SK-N-SH treated with all-trans-retinoic acid at 6 μM for 48 hours (cell line): ENCODE measurements at regions not wholly inside any gene's neighbourhood (a gene's known extent, or its start where the extent isn't known, plus 50 kb on each side); places are given as distances from the start of the nearest gene placed in this dataset.

ENCODE experiments used
- ARNTL ChIP-seq: fragments of 450-650 bp; formaldehyde crosslinking; IDR thresholded peaks from 2 replicates; pipeline ENCODE4 v1.5.0; 2020; ENCODE audit warnings: low read depth, mild to moderate bottlenecking, moderate library complexity, borderline replicate concordance
- BACH2 ChIP-seq: fragments of 250-450 bp; sonication (Bioruptor Pico); IDR thresholded peaks from 2 replicates; pipeline ENCODE4 v1.9.0; 2021; ENCODE audit warnings: mild to moderate bottlenecking, borderline replicate concordance
- CREB5 ChIP-seq: fragments of 250-450 bp; sonication (Bioruptor Pico); IDR thresholded peaks from 2 replicates; pipeline ENCODE4 v1.5.1; 2020; ENCODE audit warnings: low read depth, mild to moderate bottlenecking, moderate library complexity
- GLIS3 ChIP-seq: fragments of 250-450 bp; sonication (Bioruptor Pico); IDR thresholded peaks from 2 replicates; pipeline ENCODE4 v1.5.0; 2020; ENCODE audit warnings: mild to moderate bottlenecking, moderate library complexity
- ISL1 ChIP-seq: fragments of 250-450 bp; sonication (Bioruptor Pico); IDR thresholded peaks from 2 replicates; pipeline ENCODE4 v2.1.2; 2022; ENCODE audit warnings: mild to moderate bottlenecking, moderate library complexity
- OSR1 ChIP-seq: fragments of 250-450 bp; sonication (Bioruptor Pico); IDR thresholded peaks from 2 replicates; pipeline ENCODE4 v1.8.0; 2022; ENCODE audit warnings: moderate library complexity, mild to moderate bottlenecking, inconsistent platforms
- PATZ1 ChIP-seq: fragments of 250-450 bp; sonication (Bioruptor Pico); IDR thresholded peaks from 2 replicates; pipeline ENCODE4 v1.8.0; 2020; ENCODE audit warnings: mild to moderate bottlenecking, moderate library complexity, borderline replicate concordance
- POU6F1 ChIP-seq: fragments of 250-450 bp; sonication (Bioruptor Pico); IDR thresholded peaks from 2 replicates; pipeline ENCODE4 v1.8.0; 2021; ENCODE audit warnings: low read depth, mild to moderate bottlenecking, moderate library complexity, borderline replicate concordance
- RARB ChIP-seq: fragments of 250-450 bp; sonication (Bioruptor Pico); IDR thresholded peaks from 2 replicates; pipeline ENCODE4 v1.8.0; 2021; ENCODE audit warnings: mild to moderate bottlenecking, moderate library complexity
- SNAI2 ChIP-seq: fragments of 250-450 bp; sonication (Bioruptor Pico); IDR thresholded peaks from 2 replicates; pipeline ENCODE4 v1.5.0; 2020; ENCODE audit warnings: mild to moderate bottlenecking, moderate library complexity
- TCF4 ChIP-seq: fragments of 250-450 bp; sonication (Bioruptor Pico); IDR thresholded peaks from 2 replicates; pipeline ENCODE4 v1.8.0; 2021; ENCODE audit warnings: mild to moderate bottlenecking, moderate library complexity, borderline replicate concordance
- ZFP3 ChIP-seq: fragments of 250-450 bp; sonication (Bioruptor Pico); IDR thresholded peaks from 2 replicates; pipeline ENCODE4 v1.5.0; 2020; ENCODE audit warnings: mild to moderate bottlenecking, moderate library complexity
- ZFP30 ChIP-seq: fragments of 450-650 bp; formaldehyde crosslinking; IDR thresholded peaks from 2 replicates; pipeline ENCODE4 v1.5.0; 2022; ENCODE audit warnings: mild to moderate bottlenecking, moderate library complexity
- ZNF565 ChIP-seq: fragments of 450-650 bp; formaldehyde crosslinking; conservative IDR thresholded peaks from 2 replicates; pipeline ENCODE4 v1.5.0; 2020; ENCODE audit warnings: low read depth, mild to moderate bottlenecking, moderate library complexity

- no peak for TF ChIP-seq ISL1
- TF ChIP-seq PATZ1 (CRISPR knock-in tag): no peak
- no peak for TF ChIP-seq ZFP3
- no peak for TF ChIP-seq ZFP30
- no peak for TF ChIP-seq OSR1 (CRISPR knock-in tag)
- no peak for TF ChIP-seq GLIS3
- TF ChIP-seq ZNF565 (CRISPR knock-in tag): no peak
- TF ChIP-seq TCF4 (CRISPR knock-in tag): no peak
- no peak for TF ChIP-seq CREB5
- TF ChIP-seq POU6F1: no peak
- TF ChIP-seq BACH2 (CRISPR knock-in tag): no peak
- no peak for TF ChIP-seq ARNTL (CRISPR knock-in tag)
- TF ChIP-seq RARB (CRISPR knock-in tag): no peak
- TF ChIP-seq SNAI2 (CRISPR knock-in tag): no peak
These were observed 395.7 kb upstream of the ST6GAL2 start for GRCh38 chr2:107281637-107282036.
